ENCODE measurements at regions not wholly inside any gene's neighbourhood (a gene's known extent, or its start where the extent isn't known, plus 50 kb on each side); places are given as distances from the start of the nearest gene placed in this dataset.
A peak's percentile ranks its signal among the peaks of the same experiment; 100 is the strongest.

DNA sequence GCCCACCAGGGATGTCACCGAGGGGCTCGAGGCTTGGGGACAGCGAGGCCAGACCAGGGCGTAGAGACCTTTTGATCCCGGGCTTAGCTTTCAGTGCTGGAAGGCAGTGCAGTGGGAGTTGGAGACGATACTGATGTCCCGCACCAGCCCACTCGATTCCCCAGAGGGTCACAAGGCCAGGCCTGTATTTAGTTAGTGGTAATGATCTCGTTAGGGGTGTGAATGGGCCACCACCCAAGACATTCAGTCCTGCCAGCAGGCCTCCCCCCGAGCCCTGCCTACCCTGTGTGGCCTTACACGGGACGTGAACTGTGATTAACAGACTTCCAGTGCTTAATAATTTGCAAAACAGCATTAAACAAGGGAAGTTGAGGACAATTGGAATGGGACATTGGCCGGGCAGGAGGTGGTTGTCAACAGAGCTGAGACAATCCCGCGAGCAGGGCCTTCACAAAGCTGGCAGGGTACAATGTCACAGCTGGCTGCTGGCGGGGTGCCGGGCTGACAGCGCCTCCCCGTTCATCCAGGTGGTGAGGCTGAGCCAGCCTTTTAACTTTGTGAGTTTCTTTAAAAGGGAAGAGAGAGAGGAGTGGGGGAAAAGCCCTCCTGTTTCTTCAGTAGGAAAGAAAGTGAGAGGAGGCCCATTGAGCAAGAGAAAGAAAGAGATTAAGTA lies 175.3 kb upstream of the RALGAPA2 start:
- Histone ChIP-seq H3K4me3 (no peak overlapping the region), H3K27ac (no peak overlapping the region), H3K4me1 (replicated peaks in 1 of 2) (no peaks in the 10 kb centered on the region)
- 0 to 76% (median 30%) methylated on average over 1 to 9 of the region's 19 CpGs; no CpG with 5 or more reads in 2 of the 10 experiments for WGBS, 10 experiments
- in situ Hi-C loops (cut with MboI; ENCODE audit: low pct_unique_long_range_greater_than_20kb in 2 of 9, low sequenced_read_pairs in 9 of 9, unreplicated experiment in 9 of 9) = no loop called here
- ATAC-seq (replicated peaks in 6 of 8) = peak in 1 of 8 experiments; percentile 20

DNA sequence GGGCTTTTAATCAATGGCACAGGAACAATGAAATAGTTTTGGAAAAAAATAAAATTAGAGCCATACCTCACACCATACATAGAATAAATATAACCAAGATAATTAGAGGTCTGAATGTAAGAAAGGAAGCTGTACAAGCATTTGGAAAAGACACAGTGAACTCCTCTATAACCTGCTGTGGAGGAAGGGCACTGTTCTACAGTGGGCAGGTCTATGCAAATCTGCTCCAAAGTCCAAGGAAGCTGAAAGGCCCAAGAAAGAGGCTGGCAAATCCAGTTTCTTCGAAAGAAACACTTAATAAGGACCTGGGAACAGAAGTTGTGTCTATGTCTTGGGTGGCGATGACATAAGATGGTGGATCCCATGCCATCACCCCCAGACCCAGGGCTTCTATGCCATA lies 169.4 kb upstream of the RALGAPA2 start:
- WGBS, 10 experiments = 28 to 79% (median 50%) methylated on average over 1 to 2 of the region's 2 CpGs; no CpG with 5 or more reads in 4 of the 10 experiments
- no peak for ATAC-seq (replicated peaks in 6 of 8)

DNA sequence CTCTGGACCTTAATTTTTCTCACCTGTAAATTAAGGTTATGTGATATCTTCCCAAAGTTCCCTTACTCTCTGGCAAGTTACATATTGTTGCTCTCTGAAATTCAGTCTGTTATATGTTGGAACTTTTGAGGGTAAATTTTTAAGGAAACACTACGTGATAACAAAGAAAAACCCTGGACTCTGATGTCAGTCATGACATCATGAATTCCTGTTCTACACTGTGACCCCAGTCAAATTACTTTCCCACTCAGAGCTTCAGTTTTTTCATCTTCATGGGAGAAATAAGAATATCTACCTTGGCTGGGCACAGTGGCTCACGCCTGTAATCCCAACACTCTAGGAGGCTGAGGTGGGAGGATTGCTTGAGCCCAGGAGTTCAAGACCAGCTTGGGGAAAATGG lies 164.6 kb upstream of the RALGAPA2 start:
- ATAC-seq (replicated peaks in 6 of 8) = no peak
- H3K4me3 ChIP-seq = no peak overlapping the region
- in situ Hi-C loops (cut with MboI; ENCODE audit: low pct_unique_long_range_greater_than_20kb in 2 of 9, low sequenced_read_pairs in 9 of 9, unreplicated experiment in 9 of 9) = no loop called here
- H3K4me1 ChIP-seq (replicated peaks in 1 of 2) = peaks cover 4 to 9% of the 10 kb centered on the region in 2 donors
- WGBS, 10 experiments = 0 to 100% (median 80%) methylated on average over 1 to 2 of the region's 2 CpGs; no CpG with 5 or more reads in 2 of the 10 experiments
- no peak overlapping the region for H3K27ac ChIP-seq

More for the DNA sequence above, 169.4 kb upstream of the RALGAPA2 start:
- H3K27ac ChIP-seq = no peak overlapping the region
- no peak overlapping the region for H3K4me3 ChIP-seq
- in situ Hi-C loops (cut with MboI; ENCODE audit: low pct_unique_long_range_greater_than_20kb in 2 of 9, low sequenced_read_pairs in 9 of 9, unreplicated experiment in 9 of 9) = no loop called here
- H3K4me1 ChIP-seq (replicated peaks in 1 of 2) = no peaks in the 10 kb centered on the region

DNA sequence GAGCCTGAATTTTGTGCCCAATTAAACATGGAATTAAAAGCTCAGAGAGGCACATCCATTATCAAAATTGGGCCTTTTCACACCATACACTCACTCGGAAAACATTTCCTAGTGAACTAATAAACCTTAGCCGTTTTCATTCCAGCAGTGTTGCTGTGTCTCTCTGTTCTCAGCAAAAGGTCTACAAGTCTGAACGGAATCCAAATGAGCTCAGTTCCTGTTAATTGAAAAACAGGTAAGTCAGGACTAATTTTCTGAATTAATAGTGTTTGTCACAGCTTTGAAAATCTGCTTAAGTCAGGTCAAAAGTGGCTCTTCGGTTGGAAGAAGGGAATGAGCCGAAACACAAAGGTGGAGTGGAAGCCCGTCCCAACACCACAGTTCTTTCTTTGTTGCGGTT lies 163.3 kb upstream of the RALGAPA2 start:
- H3K4me3 ChIP-seq = no peak overlapping the region
- H3K27ac ChIP-seq = no peak overlapping the region
- in situ Hi-C loops (cut with MboI; ENCODE audit: low pct_unique_long_range_greater_than_20kb in 2 of 9, low sequenced_read_pairs in 9 of 9, unreplicated experiment in 9 of 9) = no loop called here
- ATAC-seq (replicated peaks in 6 of 8) = no peak
- H3K4me1 ChIP-seq (replicated peaks in 1 of 2) = peaks cover 4 to 10% of the 10 kb centered on the region in 2 donors
- 21 to 100% (median 73%) methylated on average over 1 to 7 of the region's 7 CpGs for WGBS, 10 experiments

DNA sequence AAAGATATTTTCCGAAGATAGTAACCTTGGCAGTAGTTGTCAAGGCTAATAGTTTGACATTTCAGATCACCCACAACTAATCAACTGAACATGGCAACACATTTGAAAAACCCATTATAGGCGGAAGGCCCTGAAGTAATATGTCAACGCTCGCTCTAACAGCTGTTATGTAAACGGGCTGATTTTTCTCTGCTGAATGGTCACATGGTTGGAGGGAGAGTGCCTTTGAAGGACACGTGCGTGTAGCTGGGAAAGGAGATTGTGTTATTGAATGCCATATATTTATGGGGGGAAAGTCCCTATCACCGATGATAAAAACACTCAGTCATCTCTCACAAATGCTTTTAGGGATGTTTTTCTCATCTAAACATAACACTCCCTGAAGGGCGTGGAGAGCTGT lies 160.0 kb upstream of the RALGAPA2 start:
- Histone ChIP-seq H3K4me1 (replicated peaks in 1 of 2) (peaks cover 4 to 10% of the 10 kb centered on the region in 2 donors), H3K27ac (no peak overlapping the region), H3K4me3 (no peak overlapping the region)
- ATAC-seq (replicated peaks in 6 of 8) = peak in 6 of 8 experiments; percentile 70 to 81 (median 73)
- 28 to 82% (median 51%) methylated on average over 2 to 9 of the region's 9 CpGs; no CpG with 5 or more reads in 1 of the 10 experiments for WGBS, 10 experiments
- in situ Hi-C loops (cut with MboI; ENCODE audit: low pct_unique_long_range_greater_than_20kb in 2 of 9, low sequenced_read_pairs in 9 of 9, unreplicated experiment in 9 of 9) = loop anchor here in 6 of 9 experiments (25.0 kb wide), 5 partner anchors 240 to 715 kb away; partner anchors contain the start of genes LINC00237 (in 2 of the 6) and NKX2-2 (in 2 of the 6)

DNA sequence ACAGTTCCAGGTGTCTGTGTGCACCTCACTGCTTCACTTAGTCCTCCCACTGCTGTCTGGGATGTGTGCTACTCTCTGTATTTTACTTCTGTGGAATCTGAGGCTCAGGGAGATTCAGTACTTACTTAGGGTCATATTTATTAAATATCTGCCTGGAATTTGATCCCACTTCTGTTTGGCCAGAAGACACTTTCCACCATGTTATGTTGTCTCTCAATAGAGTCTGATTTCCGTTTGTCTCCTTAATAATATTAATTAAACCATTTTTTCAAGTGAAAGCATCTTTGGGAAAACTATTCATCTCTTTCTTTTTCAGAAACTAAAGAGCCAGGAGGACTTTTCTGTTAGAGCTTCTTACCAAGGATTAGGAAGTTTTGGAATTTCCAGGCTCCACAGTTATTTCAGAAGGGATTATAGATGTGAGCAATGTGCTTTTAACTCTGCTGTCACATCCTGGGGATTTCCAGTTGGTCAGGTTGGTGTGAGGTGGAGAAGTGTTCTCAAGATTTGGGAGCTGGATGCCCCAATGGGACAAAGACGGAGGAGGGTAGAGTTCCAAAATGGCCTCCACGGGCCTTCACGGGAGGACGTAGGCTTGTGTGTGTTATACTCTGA lies 156.8 kb upstream of the RALGAPA2 start:
- H3K4me3 ChIP-seq = no peak overlapping the region
- no peak for ATAC-seq (replicated peaks in 6 of 8)
- H3K27ac ChIP-seq = no peak overlapping the region
- in situ Hi-C loops (cut with MboI; ENCODE audit: low pct_unique_long_range_greater_than_20kb in 2 of 9, low sequenced_read_pairs in 9 of 9, unreplicated experiment in 9 of 9) = loop anchor here in 6 of 9 experiments (10.0 to 25.0 kb wide), 6 partner anchors 243 to 718 kb away; partner anchors contain the start of genes LINC00237 (in 2 of the 6) and NKX2-2 (in 2 of the 6)
- H3K4me1 ChIP-seq (replicated peaks in 1 of 2) = peaks cover 4 to 16% of the 10 kb centered on the region in 2 donors
- 0 to 89% (median 75%) methylated on average over 1 to 5 of the region's 5 CpGs; no CpG with 5 or more reads in 3 of the 10 experiments for WGBS, 10 experiments

DNA sequence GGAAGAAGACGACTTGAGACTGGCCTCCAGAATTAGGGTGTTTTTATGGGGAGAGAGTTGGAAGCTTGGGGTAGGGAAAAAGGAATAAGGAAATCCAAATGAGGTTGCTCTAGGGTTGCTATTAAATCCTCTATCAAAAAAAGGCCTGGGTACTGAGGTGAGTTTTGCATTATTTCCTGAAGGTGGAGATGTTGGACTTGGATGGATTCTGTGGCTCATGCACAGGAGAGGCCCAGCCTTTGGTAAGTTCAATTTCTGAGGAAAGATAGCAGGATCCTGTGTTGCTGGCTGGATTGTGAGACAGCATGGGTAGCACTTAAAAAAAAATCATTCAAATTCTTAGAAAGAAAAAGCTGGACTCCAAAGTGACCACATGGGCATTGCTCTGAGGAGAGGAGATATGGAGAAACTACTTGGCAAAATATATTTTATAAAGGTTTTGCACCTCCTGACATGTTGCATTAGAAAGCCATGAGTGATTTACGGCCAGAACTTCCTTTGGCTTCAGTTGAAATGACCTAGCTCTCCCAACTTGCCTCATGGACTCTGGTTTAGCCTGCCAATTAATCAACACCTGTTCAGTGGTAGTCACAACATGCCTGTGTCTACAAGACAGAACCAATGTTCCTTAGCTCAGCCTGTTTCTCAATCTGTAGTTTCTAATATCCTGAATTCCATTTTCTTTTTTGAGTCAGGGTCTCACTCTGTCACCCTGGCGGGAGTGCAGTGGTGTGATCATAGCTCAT lies 152.1 kb upstream of the RALGAPA2 start:
- Histone ChIP-seq H3K4me3 (no peak overlapping the region), H3K27ac (no peak overlapping the region), H3K4me1 (replicated peaks in 1 of 2) (peaks cover 0 to 6% of the 10 kb centered on the region in 2 donors)
- in situ Hi-C loops (cut with MboI; ENCODE audit: low pct_unique_long_range_greater_than_20kb in 2 of 9, low sequenced_read_pairs in 9 of 9, unreplicated experiment in 9 of 9) = loop anchor here in 6 of 9 experiments (10.0 to 25.0 kb wide), 6 partner anchors 248 to 723 kb away; partner anchors contain the start of genes LINC00237 (in 2 of the 6) and NKX2-2 (in 2 of the 6)
- peak; percentile 66 to 89 (median 84) for ATAC-seq (replicated peaks in 6 of 8)
- 17 to 93% (median 46%) methylated on average over 1 to 3 of the region's 3 CpGs; no CpG with 5 or more reads in 1 of the 10 experiments for WGBS, 10 experiments

DNA sequence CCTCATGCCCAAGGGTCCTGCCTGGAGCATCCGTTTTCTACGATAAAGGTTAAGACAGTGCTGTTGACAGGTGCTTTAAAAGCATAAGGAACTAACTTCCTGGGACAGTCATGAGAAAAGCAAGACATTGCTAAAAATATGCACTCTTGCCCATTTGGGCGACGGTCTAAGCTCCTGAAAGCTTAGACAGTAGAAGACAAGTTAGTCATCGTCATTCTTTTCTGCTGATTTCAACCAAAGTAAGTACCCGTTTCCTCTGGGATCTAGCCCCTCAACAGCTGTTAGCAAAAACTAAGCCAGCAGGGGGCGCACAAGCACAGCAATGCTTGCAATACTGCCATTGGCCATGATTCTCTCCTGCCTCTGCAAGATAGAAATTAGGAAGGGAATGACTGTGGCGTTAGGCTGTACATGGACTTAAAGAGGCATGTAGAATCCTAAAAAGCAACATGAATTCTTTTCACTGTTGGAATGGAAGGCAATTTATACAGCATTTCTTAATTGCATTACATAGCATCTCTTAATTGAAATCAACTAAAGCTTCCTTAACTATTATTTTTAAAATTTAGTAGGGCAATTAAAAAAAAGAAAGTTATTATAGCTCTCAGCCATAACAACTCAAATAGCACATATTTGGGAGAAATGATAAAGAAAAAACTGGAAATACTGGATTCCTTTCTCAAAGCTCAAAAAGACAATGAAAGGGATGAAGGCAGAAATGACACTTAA lies 147.8 kb upstream of the RALGAPA2 start:
- peaks cover 0 to 6% of the 10 kb centered on the region in 2 donors for H3K4me1 ChIP-seq (replicated peaks in 1 of 2)
- H3K27ac ChIP-seq = no peak overlapping the region
- in situ Hi-C loops (cut with MboI; ENCODE audit: low pct_unique_long_range_greater_than_20kb in 2 of 9, low sequenced_read_pairs in 9 of 9, unreplicated experiment in 9 of 9) = loop anchor here in 6 of 9 experiments (10.0 to 25.0 kb wide), 6 partner anchors 252 to 727 kb away; partner anchors contain the start of genes LINC00237 (in 2 of the 6) and NKX2-2 (in 2 of the 6)
- peak; percentile 82 to 94 (median 90) for ATAC-seq (replicated peaks in 6 of 8)
- no peak overlapping the region for H3K4me3 ChIP-seq
- WGBS, 10 experiments = 0 to 67% (median 9%) methylated on average over 1 to 7 of the region's 8 CpGs

DNA sequence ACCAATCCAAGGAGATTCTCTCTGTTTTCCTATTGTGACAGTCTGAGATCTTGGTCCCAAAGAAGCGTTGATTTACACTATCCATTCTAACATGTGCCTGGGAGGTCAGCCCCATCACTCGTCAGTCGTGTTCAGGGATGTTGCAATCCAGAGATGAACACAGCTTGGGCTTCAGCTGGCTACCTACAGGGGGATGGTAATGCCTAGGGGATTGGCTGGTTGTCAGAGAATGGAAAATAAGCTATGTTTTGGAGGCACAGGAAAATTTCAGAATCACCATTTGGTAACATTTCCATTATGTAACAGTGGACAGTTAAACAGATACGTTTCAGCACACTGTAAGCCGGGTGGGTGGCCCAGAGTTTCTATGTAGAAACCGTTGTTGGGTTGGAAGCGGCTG lies 147.1 kb upstream of the RALGAPA2 start:
- no peak overlapping the region for H3K4me3 ChIP-seq
- H3K4me1 ChIP-seq (replicated peaks in 1 of 2) = peaks cover 0 to under 1% of the 10 kb centered on the region in 2 donors
- in situ Hi-C loops (cut with MboI; ENCODE audit: low pct_unique_long_range_greater_than_20kb in 2 of 9, low sequenced_read_pairs in 9 of 9, unreplicated experiment in 9 of 9) = loop anchor here in 8 of 9 experiments (10.0 to 25.0 kb wide), 6 partner anchors 253 to 728 kb away; partner anchors contain the start of genes LINC00237 (in 2 of the 8) and NKX2-2 (in 2 of the 8)
- H3K27ac ChIP-seq = no peak overlapping the region
- no peak for ATAC-seq (replicated peaks in 6 of 8)
- WGBS, 10 experiments = 24 to 80% (median 64%) methylated on average over 2 to 7 of the region's 7 CpGs; no CpG with 5 or more reads in 2 of the 10 experiments

DNA sequence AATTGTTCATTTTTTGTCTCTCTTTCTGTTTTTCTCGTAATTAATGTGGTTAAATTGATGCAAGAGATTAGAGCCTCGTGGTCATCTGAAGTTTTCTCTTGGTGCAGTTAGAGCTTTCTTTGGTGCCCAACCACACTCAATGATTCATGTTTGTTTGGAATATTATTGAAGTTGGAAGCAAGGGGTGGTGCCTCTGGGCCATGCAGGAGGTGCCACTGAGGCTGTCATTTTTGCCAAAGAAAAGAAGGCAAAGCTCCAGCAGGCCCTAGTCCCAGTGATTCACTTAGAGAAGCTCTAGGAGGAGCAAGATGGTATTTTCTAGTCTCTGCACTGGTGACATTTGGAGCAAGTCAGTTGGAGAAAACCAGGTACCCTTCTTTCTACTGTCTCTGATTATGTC lies 144.5 kb upstream of the RALGAPA2 start:
- in situ Hi-C loops (cut with MboI; ENCODE audit: low pct_unique_long_range_greater_than_20kb in 2 of 9, low sequenced_read_pairs in 9 of 9, unreplicated experiment in 9 of 9) = loop anchor here in 8 of 9 experiments (10.0 to 25.0 kb wide), 6 partner anchors 255 to 730 kb away; partner anchors contain the start of genes LINC00237 (in 2 of the 8) and NKX2-2 (in 2 of the 8)
- no peak for ATAC-seq (replicated peaks in 6 of 8)
- 0 to 65% (median 26%) methylated on average over 1 to 2 of the region's 2 CpGs; no CpG with 5 or more reads in 2 of the 10 experiments for WGBS, 10 experiments
- H3K4me1 ChIP-seq (replicated peaks in 1 of 2) = no peaks in the 10 kb centered on the region
- H3K27ac ChIP-seq = no peak overlapping the region
- H3K4me3 ChIP-seq = no peak overlapping the region

DNA sequence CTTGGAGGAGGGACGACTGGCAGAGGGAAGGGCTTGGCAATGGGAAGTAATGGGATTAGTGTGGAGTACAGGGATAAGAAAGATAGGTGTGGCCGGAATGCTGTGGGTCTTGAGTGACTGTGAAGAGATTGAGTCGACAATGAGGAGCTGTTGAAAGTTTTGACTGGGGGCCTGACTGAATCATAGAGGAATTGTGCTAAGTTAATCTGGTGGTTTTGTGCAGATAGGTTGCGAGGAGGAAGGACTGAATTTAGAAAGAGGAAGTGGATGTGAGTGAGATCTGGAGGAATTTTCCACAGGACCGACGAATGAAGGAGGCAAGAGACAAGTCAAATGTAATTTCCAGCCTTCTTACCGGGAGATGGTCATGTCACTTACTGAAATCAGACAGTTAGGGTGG lies 143.9 kb upstream of the RALGAPA2 start:
- Histone ChIP-seq H3K4me1 (replicated peaks in 1 of 2) (no peaks in the 10 kb centered on the region), H3K4me3 (no peak overlapping the region), H3K27ac (no peak overlapping the region)
- in situ Hi-C loops (cut with MboI; ENCODE audit: low pct_unique_long_range_greater_than_20kb in 2 of 9, low sequenced_read_pairs in 9 of 9, unreplicated experiment in 9 of 9) = loop anchor here in 8 of 9 experiments (10.0 to 25.0 kb wide), 6 partner anchors 256 to 731 kb away; partner anchors contain the start of genes LINC00237 (in 2 of the 8) and NKX2-2 (in 2 of the 8)
- 18 to 100% (median 66%) methylated on average over 1 to 7 of the region's 7 CpGs; no CpG with 5 or more reads in 1 of the 10 experiments for WGBS, 10 experiments
- ATAC-seq (replicated peaks in 6 of 8) = no peak

DNA sequence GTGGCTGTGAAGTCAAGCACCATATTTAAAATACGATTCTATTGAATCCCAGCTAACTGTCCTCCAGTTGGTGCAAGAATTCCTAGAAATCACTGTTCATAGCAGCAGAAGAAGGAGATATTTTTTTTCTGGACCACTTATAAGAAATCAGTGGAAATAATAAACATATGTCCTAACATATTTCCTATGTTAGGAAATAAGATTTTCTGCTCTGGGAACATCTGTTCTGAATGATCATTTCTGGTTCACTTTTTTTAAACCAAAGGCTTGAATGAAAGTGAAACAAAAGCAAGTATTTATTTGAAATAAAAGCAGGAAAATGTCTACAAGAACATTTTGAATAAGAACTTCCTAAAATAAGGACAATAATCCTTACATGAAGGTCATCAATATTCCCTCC lies 138.9 kb upstream of the RALGAPA2 start:
- WGBS, 10 experiments = 0 to 100% (median 67%) methylated on average over 1 of the region's 1 CpG; no CpG with 5 or more reads in 3 of the 10 experiments
- no peak overlapping the region for H3K27ac ChIP-seq
- H3K4me1 ChIP-seq (replicated peaks in 1 of 2) = peaks cover 0 to 12% of the 10 kb centered on the region in 2 donors
- no peak overlapping the region for H3K4me3 ChIP-seq
- in situ Hi-C loops (cut with MboI; ENCODE audit: low pct_unique_long_range_greater_than_20kb in 2 of 9, low sequenced_read_pairs in 9 of 9, unreplicated experiment in 9 of 9) = loop anchor here in 8 of 9 experiments (10.0 to 25.0 kb wide), 6 partner anchors 261 to 736 kb away; partner anchors contain the start of genes LINC00237 (in 2 of the 8) and NKX2-2 (in 2 of the 8)
- no peak for ATAC-seq (replicated peaks in 6 of 8)
